DOHH2 (cell line): ENCODE measurements at regions not wholly inside any gene's neighbourhood (a gene's known extent, or its start where the extent isn't known, plus 50 kb on each side); places are given as distances from the start of the nearest gene placed in this dataset.

ENCODE experiments used
- H3F3A ChIP-seq: fragments of 200-600 bp; sonication (generic), shearing (Covaris generic); 2 replicates; pipeline ENCODE4 v1.6.0; 2016; ENCODE audit warnings: antibody characterized with exemption, mild to moderate bottlenecking; ENCODE audit not compliant: control insufficient read depth, insufficient read depth
- H3K27ac ChIP-seq: fragments of 200-600 bp; sonication (generic); 2 replicates; pipeline ENCODE4 v1.5.1; 2014; ENCODE audit warnings: low read depth, mild to moderate bottlenecking, low read length, moderate library complexity
- H3K27me3 ChIP-seq: fragments of 200-600 bp; sonication (generic); 2 replicates; pipeline ENCODE4 v1.6.1; 2014; ENCODE audit warnings: mild to moderate bottlenecking, low read length, mixed read lengths; ENCODE audit not compliant: control insufficient read depth
- H3K36me3 ChIP-seq: fragments of 200-600 bp; sonication (generic); 2 replicates; pipeline ENCODE4 v1.6.1; 2014; ENCODE audit warnings: mild to moderate bottlenecking, low read length, moderate library complexity, mixed read lengths; ENCODE audit not compliant: control insufficient read depth
- H3K4me1 ChIP-seq: fragments of 200-600 bp; sonication (generic); 2 replicates; pipeline ENCODE4 v1.6.1; 2014; ENCODE audit warnings: mild to moderate bottlenecking, low read length, mixed read lengths; ENCODE audit not compliant: control insufficient read depth
- H3K4me2 ChIP-seq: fragments of 200-600 bp; sonication (generic); 2 replicates; pipeline ENCODE4 v1.6.0; 2014; ENCODE audit warnings: mild to moderate bottlenecking, low read length, moderate library complexity
- H3K4me3 ChIP-seq: fragments of 200-600 bp; sonication (generic); 2 replicates; pipeline ENCODE4 v1.5.1; 2014; ENCODE audit warnings: mild to moderate bottlenecking, low read length, mixed read lengths
- H3K79me2 ChIP-seq: fragments of 200-600 bp; sonication (generic); 2 replicates; pipeline ENCODE4 v1.6.1; 2014; ENCODE audit warnings: mild to moderate bottlenecking, low read length, mixed read lengths; ENCODE audit not compliant: control insufficient read depth
- H3K9me2 ChIP-seq: fragments of 200-600 bp; sonication (generic); replicated peaks from 2 replicates; pipeline ENCODE4 v1.6.1; 2014; ENCODE audit warnings: mild to moderate bottlenecking, low read length, mixed read lengths; ENCODE audit not compliant: control insufficient read depth
- H3K9me3 ChIP-seq: fragments of 200-600 bp; sonication (generic); 2 replicates; pipeline ENCODE4 v1.6.1; 2014; ENCODE audit warnings: antibody characterized with exemption, low read length, mixed read lengths; ENCODE audit not compliant: control insufficient read depth, insufficient read depth
- H4K20me1 ChIP-seq: fragments of 200-600 bp; sonication (generic); 2 replicates; pipeline ENCODE4 v1.6.0; 2014; ENCODE audit warnings: low read depth, mild to moderate bottlenecking, antibody characterized with exemption, low read length, moderate library complexity; ENCODE audit not compliant: control insufficient read depth, insufficient read depth
- CTCF ChIP-seq: fragments of 200-600 bp; sonication (generic); IDR thresholded peaks from one replicate; pipeline ENCODE4 v1.5.1; 2014; ENCODE audit warnings: antibody characterized with exemption, mild to moderate bottlenecking, low read depth, low read length; ENCODE audit not compliant: poor library complexity, severe bottlenecking
- EZH2phosphoT487 ChIP-seq: fragments of 200-600 bp; sonication (generic); IDR thresholded peaks from 2 replicates; pipeline ENCODE4 v1.6.1; 2017; ENCODE audit warnings: borderline replicate concordance, mild to moderate bottlenecking, antibody characterized with exemption, low read length, moderate library complexity, mixed read lengths

- H3K4me2 ChIP-seq: no peak overlapping the region
Observed at GRCh38 chr15:53171571-53171970, 381.4 kb upstream of the ONECUT1 start.

GRCh38 chr15:53166684-53167201 is 376.6 kb upstream of the ONECUT1 start:
- no peak for TF ChIP-seq CTCF
- no peak for TF ChIP-seq EZH2phosphoT487
- no peaks in the 10 kb centered on the region for H3F3A ChIP-seq

More at GRCh38 chr15:53171571-53171970, 381.4 kb upstream of the ONECUT1 start:
- Histone ChIP-seq H3K9me3 (no peaks in the 10 kb centered on the region), H3K27ac (no peak overlapping the region), H3K36me3 (no peaks in the 10 kb centered on the region), H3K9me2 (no peaks in the 10 kb centered on the region), H3K4me1 (no peaks in the 10 kb centered on the region), H3K27me3 (no peaks in the 10 kb centered on the region), H4K20me1 (no peaks in the 10 kb centered on the region), H3F3A (no peaks in the 10 kb centered on the region), H3K4me3 (no peak overlapping the region), H3K79me2 (no peaks in the 10 kb centered on the region)
- TF ChIP-seq EZH2phosphoT487 (no peak), CTCF (no peak)

GRCh38 chr15:53165988-53166683 is 376.0 kb upstream of the ONECUT1 start:
- H3K27ac ChIP-seq: no peak overlapping the region
- no peak overlapping the region for H3K4me3 ChIP-seq
- H3K27me3 ChIP-seq: no peaks in the 10 kb centered on the region
- H3K9me3 ChIP-seq: no peaks in the 10 kb centered on the region
- no peaks in the 10 kb centered on the region for H3K9me2 ChIP-seq
- no peaks in the 10 kb centered on the region for H3K36me3 ChIP-seq
- no peaks in the 10 kb centered on the region for H3K79me2 ChIP-seq
- TF ChIP-seq EZH2phosphoT487 (no peak), CTCF (no peak)
- H3K4me1 ChIP-seq: no peaks in the 10 kb centered on the region
- no peak overlapping the region for H3K4me2 ChIP-seq
- H3F3A ChIP-seq: no peaks in the 10 kb centered on the region
- no peaks in the 10 kb centered on the region for H4K20me1 ChIP-seq

More at GRCh38 chr15:53166684-53167201, 376.6 kb upstream of the ONECUT1 start:
- no peaks in the 10 kb centered on the region for H3K9me3 ChIP-seq
- H4K20me1 ChIP-seq: no peaks in the 10 kb centered on the region
- H3K36me3 ChIP-seq: no peaks in the 10 kb centered on the region
- no peak overlapping the region for H3K27ac ChIP-seq
- no peaks in the 10 kb centered on the region for H3K27me3 ChIP-seq
- H3K79me2 ChIP-seq: no peaks in the 10 kb centered on the region
- H3K9me2 ChIP-seq: no peaks in the 10 kb centered on the region
- H3K4me3 ChIP-seq: no peak overlapping the region
- H3K4me2 ChIP-seq: no peak overlapping the region
- H3K4me1 ChIP-seq: no peaks in the 10 kb centered on the region
